ENCODE measurements at regions not wholly inside any gene's neighbourhood (a gene's known extent, or its start where the extent isn't known, plus 50 kb on each side); places are given as distances from the start of the nearest gene placed in this dataset.

DNA sequence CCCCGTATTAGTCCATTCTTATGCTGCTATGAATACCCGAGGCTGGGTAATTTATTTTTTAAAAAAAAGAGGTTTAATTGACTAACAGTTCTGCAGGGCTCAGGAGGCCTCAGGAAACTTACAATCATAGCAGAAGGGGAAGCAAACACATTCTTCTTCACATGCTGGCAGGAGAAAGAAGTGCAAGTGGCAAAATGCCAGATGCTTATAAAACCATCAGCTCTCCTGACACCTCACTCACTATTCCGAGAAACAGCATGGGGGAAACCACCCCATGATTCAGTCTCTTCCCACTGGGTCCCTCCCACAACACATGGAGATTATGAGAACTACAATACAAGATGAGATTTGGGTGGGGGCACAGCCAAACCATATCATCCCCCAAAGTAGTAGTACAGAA, 2148.5 kb upstream of the PIK3C3 start:
- peaks cover 0 to 19% (median 0%) of the 10 kb centered on the region in 4 donors for H3K9me3 ChIP-seq
- no peak overlapping the region for H3K4me3 ChIP-seq
- no peak for DNase-seq (ENCODE audit: low spot score in 2 of 2)
- TF ChIP-seq EP300 (IDR thresholded peaks at IDR 0.05), result no peak
- TF ChIP-seq CTCF (IDR thresholded peaks at IDR 0.05), result no peak
- TF ChIP-seq POLR2A (IDR thresholded peaks at IDR 0.05), result no peak
- H3K27ac ChIP-seq, result no peak overlapping the region
- no peaks in the 10 kb centered on the region for H3K4me1 ChIP-seq
- no peaks in the 10 kb centered on the region for H3K27me3 ChIP-seq
- 54 to 62% methylated on average over 3 of the region's 3 CpGs for WGBS, 2 donors
- no peaks in the 10 kb centered on the region for H3K36me3 ChIP-seq

DNA sequence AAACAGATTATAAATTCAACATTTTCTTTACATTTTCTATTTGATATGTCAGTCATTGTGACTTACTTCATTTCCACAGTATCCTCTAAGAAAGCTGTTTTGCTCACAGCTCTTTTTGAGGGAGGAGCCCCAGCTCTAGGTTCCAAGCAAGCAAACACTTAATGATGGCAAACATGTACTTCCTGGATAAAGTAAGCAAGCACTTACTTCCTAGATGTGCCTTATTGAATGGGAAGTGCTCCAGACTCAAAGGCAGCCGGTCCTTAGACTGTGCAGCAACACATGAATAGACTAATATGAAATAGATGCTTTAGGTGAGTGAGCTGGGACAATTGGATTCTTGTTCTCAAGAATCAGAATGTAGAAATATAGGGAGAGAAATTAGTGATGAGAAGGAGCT, 2149.8 kb upstream of the PIK3C3 start:
- H3K4me1 ChIP-seq, result no peaks in the 10 kb centered on the region
- 35 to 47% methylated on average over 1 of the region's 1 CpG for WGBS, 2 donors
- no peaks in the 10 kb centered on the region for H3K27me3 ChIP-seq
- H3K27ac ChIP-seq, result no peak overlapping the region
- H3K9me3 ChIP-seq, result peaks cover 0 to 12% (median 0%) of the 10 kb centered on the region in 4 donors
- no peak for TF ChIP-seq EP300 (IDR thresholded peaks at IDR 0.05)
- no peak for TF ChIP-seq CTCF (IDR thresholded peaks at IDR 0.05)
- no peak for TF ChIP-seq POLR2A (IDR thresholded peaks at IDR 0.05)
- H3K36me3 ChIP-seq, result no peaks in the 10 kb centered on the region
- DNase-seq (ENCODE audit: low spot score in 2 of 2), result no peak
- no peak overlapping the region for H3K4me3 ChIP-seq

GRCh38 chr18:39802648-39803229, 2152.3 kb upstream of the PIK3C3 start:
- no peak for TF ChIP-seq CTCF (IDR thresholded peaks at IDR 0.05)
- TF ChIP-seq POLR2A (IDR thresholded peaks at IDR 0.05), result no peak
- no peak for TF ChIP-seq EP300 (IDR thresholded peaks at IDR 0.05)
- no peak overlapping the region for H3K4me3 ChIP-seq
- H3K27ac ChIP-seq, result no peak overlapping the region
- H3K27me3 ChIP-seq, result no peaks in the 10 kb centered on the region
- no peak for DNase-seq (ENCODE audit: low spot score in 2 of 2)
- H3K9me3 ChIP-seq, result no peaks in the 10 kb centered on the region
- no peaks in the 10 kb centered on the region for H3K36me3 ChIP-seq
- no peaks in the 10 kb centered on the region for H3K4me1 ChIP-seq
- WGBS, 2 donors, result 92 to 93% methylated on average over 17 of the region's 17 CpGs

DNA sequence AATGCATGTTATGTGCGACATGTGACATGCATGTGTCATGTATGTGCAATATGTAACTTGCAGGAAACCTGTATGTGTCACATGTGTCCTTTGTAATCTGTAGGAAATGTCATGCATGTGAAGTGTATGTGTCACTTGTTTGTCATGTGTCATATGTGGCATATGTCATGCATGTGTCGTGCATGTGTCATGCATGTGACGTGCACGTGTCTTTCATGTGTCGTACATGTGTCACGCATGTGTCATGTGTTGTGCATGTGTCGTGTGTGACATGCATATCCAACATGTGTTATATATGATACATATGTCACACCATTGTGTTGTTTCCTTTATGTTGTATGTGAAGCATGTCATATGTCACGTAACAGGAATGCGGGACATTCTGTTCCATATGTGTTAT, 2153.2 kb upstream of the PIK3C3 start:
- H3K27ac ChIP-seq, result no peak overlapping the region
- no peaks in the 10 kb centered on the region for H3K27me3 ChIP-seq
- no peak overlapping the region for H3K4me3 ChIP-seq
- no peak for DNase-seq (ENCODE audit: low spot score in 2 of 2)
- no peaks in the 10 kb centered on the region for H3K36me3 ChIP-seq
- WGBS, 2 donors, result 94 to 95% methylated on average over 9 of the region's 9 CpGs
- no peaks in the 10 kb centered on the region for H3K9me3 ChIP-seq
- TF ChIP-seq EP300 (IDR thresholded peaks at IDR 0.05) (no peak), POLR2A (IDR thresholded peaks at IDR 0.05) (no peak), CTCF (IDR thresholded peaks at IDR 0.05) (no peak)
- no peaks in the 10 kb centered on the region for H3K4me1 ChIP-seq

GRCh38 chr18:39801010-39801409, 2154.0 kb upstream of the PIK3C3 start:
- no peak for TF ChIP-seq POLR2A (IDR thresholded peaks at IDR 0.05)
- no peak for TF ChIP-seq EP300 (IDR thresholded peaks at IDR 0.05)
- no peak for TF ChIP-seq CTCF (IDR thresholded peaks at IDR 0.05)
- WGBS, 2 donors, result 97% methylated on average over 15 of the region's 15 CpGs
- no peaks in the 10 kb centered on the region for H3K9me3 ChIP-seq
- no peak overlapping the region for H3K4me3 ChIP-seq
- no peaks in the 10 kb centered on the region for H3K4me1 ChIP-seq
- no peak overlapping the region for H3K27ac ChIP-seq
- DNase-seq (ENCODE audit: low spot score in 2 of 2), result no peak
- H3K27me3 ChIP-seq, result no peaks in the 10 kb centered on the region
- no peaks in the 10 kb centered on the region for H3K36me3 ChIP-seq
